ENCODE measurements at regions not wholly inside any gene's neighbourhood (a gene's known extent, or its start where the extent isn't known, plus 50 kb on each side); places are given as distances from the start of the nearest gene placed in this dataset.

GRCh38 chr11:116540645-116541304, 232.0 kb downstream of the BUD13 start:
- TF ChIP-seq CTCF (IDR thresholded peaks at IDR 0.05) (no peak), ZFX (IDR thresholded peaks at IDR 0.05; ENCODE audit: borderline replicate concordance) (no peak)

Measured in 22Rv1 (cell line).